HG03457 (cell line): ENCODE measurements at regions not wholly inside any gene's neighbourhood (a gene's known extent, or its start where the extent isn't known, plus 50 kb on each side); places are given as distances from the start of the nearest gene placed in this dataset.

ENCODE experiments used
- ATAC-seq: cut with Tn5 transposase; IDR thresholded peaks from one replicate; pipeline ENCODE4 v1.9.1; 2021; ENCODE audit warnings: moderate number of reproducible peaks; ENCODE audit not compliant: unreplicated experiment

GRCh38 chr4:189304809-189305208, 635.9 kb upstream of the FRG1 start:
- ATAC-seq: no peak

GRCh38 chr4:189305500-189305899, 635.2 kb upstream of the FRG1 start:
- ATAC-seq: no peak

GRCh38 chr4:189311251-189311650, 629.4 kb upstream of the FRG1 start:
- ATAC-seq: no peak

- no peak for ATAC-seq
Measured at GRCh38 chr4:189313064-189313463, 627.6 kb upstream of the FRG1 start.

GRCh38 chr4:189313861-189314513, 626.7 kb upstream of the FRG1 start:
- ATAC-seq: no peak

GRCh38 chr4:189322426-189322825, 618.2 kb upstream of the FRG1 start:
- no peak for ATAC-seq

- ATAC-seq: no peak
Measured at GRCh38 chr4:189341881-189342280, 598.8 kb upstream of the FRG1 start.

- no peak for ATAC-seq
Measured at GRCh38 chr4:189355590-189355989, 585.1 kb upstream of the FRG1 start.

- ATAC-seq: no peak
Measured at GRCh38 chr4:189362364-189362763, 578.3 kb upstream of the FRG1 start.

GRCh38 chr4:189364032-189364449, 576.6 kb upstream of the FRG1 start:
- ATAC-seq: no peak

GRCh38 chr4:189365451-189365850, 575.2 kb upstream of the FRG1 start:
- ATAC-seq: no peak

- no peak for ATAC-seq
Measured at GRCh38 chr4:189367832-189368231, 572.8 kb upstream of the FRG1 start.

GRCh38 chr4:189374176-189374575, 566.5 kb upstream of the FRG1 start:
- no peak for ATAC-seq

GRCh38 chr4:189376901-189377300, 563.8 kb upstream of the FRG1 start:
- ATAC-seq: no peak

GRCh38 chr4:189377569-189377968, 563.1 kb upstream of the FRG1 start:
- ATAC-seq: no peak

- no peak for ATAC-seq
Measured at GRCh38 chr4:189385098-189385497, 555.6 kb upstream of the FRG1 start.

- ATAC-seq: no peak
Measured at GRCh38 chr4:189385579-189385978, 555.1 kb upstream of the FRG1 start.

- ATAC-seq: no peak
Measured at GRCh38 chr4:189396435-189396834, 544.2 kb upstream of the FRG1 start.

- ATAC-seq: no peak
Measured at GRCh38 chr4:189404271-189404670, 536.4 kb upstream of the FRG1 start.

- ATAC-seq: no peak
Measured at GRCh38 chr4:189409158-189409557, 531.5 kb upstream of the FRG1 start.

GRCh38 chr4:189414021-189414420, 526.7 kb upstream of the FRG1 start:
- ATAC-seq: no peak

- no peak for ATAC-seq
Measured at GRCh38 chr4:189420572-189420971, 520.1 kb upstream of the FRG1 start.

- ATAC-seq: no peak
Measured at GRCh38 chr4:189436207-189436606, 504.5 kb upstream of the FRG1 start.
